ENCODE measurements at regions not wholly inside any gene's neighbourhood (a gene's known extent, or its start where the extent isn't known, plus 50 kb on each side); places are given as distances from the start of the nearest gene placed in this dataset.

DNA sequence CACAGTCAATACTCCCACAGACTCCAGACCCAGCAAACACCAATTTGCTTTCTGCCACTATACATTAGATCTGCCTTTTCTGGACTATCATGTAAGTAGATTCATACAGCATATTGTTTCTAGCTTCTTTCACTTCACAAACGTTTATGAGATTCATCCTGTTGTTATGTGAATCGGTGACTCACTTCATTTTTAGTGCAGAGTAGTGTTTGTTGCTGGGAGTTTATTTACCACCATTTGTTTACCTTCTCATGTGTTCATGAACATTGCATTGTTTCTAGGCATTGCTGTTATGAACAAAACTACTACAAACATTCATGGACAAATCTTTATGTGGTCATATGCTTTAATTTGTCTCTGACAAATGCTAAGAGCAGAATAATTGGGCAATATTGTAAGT, 807.8 kb upstream of the TMEM132C start:
- TF ChIP-seq, protein P1, sequence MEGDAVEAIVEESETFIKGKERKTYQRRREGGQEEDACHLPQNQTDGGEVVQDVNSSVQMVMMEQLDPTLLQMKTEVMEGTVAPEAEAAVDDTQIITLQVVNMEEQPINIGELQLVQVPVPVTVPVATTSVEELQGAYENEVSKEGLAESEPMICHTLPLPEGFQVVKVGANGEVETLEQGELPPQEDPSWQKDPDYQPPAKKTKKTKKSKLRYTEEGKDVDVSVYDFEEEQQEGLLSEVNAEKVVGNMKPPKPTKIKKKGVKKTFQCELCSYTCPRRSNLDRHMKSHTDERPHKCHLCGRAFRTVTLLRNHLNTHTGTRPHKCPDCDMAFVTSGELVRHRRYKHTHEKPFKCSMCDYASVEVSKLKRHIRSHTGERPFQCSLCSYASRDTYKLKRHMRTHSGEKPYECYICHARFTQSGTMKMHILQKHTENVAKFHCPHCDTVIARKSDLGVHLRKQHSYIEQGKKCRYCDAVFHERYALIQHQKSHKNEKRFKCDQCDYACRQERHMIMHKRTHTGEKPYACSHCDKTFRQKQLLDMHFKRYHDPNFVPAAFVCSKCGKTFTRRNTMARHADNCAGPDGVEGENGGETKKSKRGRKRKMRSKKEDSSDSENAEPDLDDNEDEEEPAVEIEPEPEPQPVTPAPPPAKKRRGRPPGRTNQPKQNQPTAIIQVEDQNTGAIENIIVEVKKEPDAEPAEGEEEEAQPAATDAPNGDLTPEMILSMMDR (IDR thresholded peaks at IDR 0.05; ENCODE audit: insufficient read depth, low read length, poor library complexity, severe bottlenecking), result no peak
- no peak for TF ChIP-seq EZH2phosphoT487 (conservative IDR thresholded peaks at IDR 0.05; ENCODE audit: low read length)
